DOHH2 (cell line): ENCODE measurements at regions not wholly inside any gene's neighbourhood (a gene's known extent, or its start where the extent isn't known, plus 50 kb on each side); places are given as distances from the start of the nearest gene placed in this dataset.

Source experiments
- CTCF ChIP-seq: fragments of 200-600 bp; sonication (generic); IDR thresholded peaks from one replicate; pipeline ENCODE4 v1.5.1; 2014; ENCODE audit warnings: antibody characterized with exemption, mild to moderate bottlenecking, low read depth, low read length; ENCODE audit not compliant: poor library complexity, severe bottlenecking
- EZH2phosphoT487 ChIP-seq: fragments of 200-600 bp; sonication (generic); IDR thresholded peaks from 2 replicates; pipeline ENCODE4 v1.6.1; 2017; ENCODE audit warnings: borderline replicate concordance, mild to moderate bottlenecking, antibody characterized with exemption, low read length, moderate library complexity, mixed read lengths

GRCh38 chr4:106687026-106687425 lies 318.4 kb upstream of the GIMD1 start:
- TF ChIP-seq CTCF = no peak
- no peak for TF ChIP-seq EZH2phosphoT487
